ENCODE measurements at regions not wholly inside any gene's neighbourhood (a gene's known extent, or its start where the extent isn't known, plus 50 kb on each side); places are given as distances from the start of the nearest gene placed in this dataset.

DNA sequence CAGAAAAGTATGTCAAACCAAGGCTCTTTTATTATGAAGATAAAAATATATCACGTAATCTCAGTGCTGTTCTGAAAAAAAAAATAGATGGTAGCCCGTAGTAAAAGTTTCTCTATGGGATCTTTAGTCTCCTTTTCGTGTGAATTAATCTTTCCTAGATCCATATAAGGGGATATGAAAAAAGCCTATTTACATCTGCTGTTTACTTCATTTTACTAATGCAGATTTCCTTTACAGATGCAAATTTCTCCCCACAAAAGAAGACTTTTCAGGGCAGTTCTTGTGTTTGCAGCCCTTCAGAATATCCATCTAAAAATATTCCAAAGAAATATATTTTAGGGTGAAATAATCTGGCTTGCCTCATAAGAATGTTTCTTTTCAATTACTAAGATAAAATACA, 1291.7 kb downstream of the ROBO1 start:
- TF ChIP-seq EZH2phosphoT487 (IDR thresholded peaks at IDR 0.05; ENCODE audit: insufficient read depth, low read depth) = no peak
- no peak for TF ChIP-seq EZH2 (IDR thresholded peaks at IDR 0.05; ENCODE audit: insufficient read depth, poor library complexity, severe bottlenecking)

Measured in GM23248 (cell line).